LNCAP (cell line): ENCODE measurements at regions not wholly inside any gene's neighbourhood (a gene's known extent, or its start where the extent isn't known, plus 50 kb on each side); places are given as distances from the start of the nearest gene placed in this dataset.

Experiments used
- CTCF ChIP-seq: fragments of 450-650 bp; IDR thresholded peaks from 2 replicates; pipeline ENCODE4 v1.5.1; 2017; ENCODE audit warnings: mild to moderate bottlenecking

- TF ChIP-seq CTCF, result no peak
These were observed 161.6 kb upstream of the NWD2 start for GRCh38 chr4:37082912-37083311.

- no peak for TF ChIP-seq CTCF
These were observed 148.6 kb upstream of the NWD2 start for GRCh38 chr4:37095925-37096324.

GRCh38 chr4:37101182-37101581 is 143.4 kb upstream of the NWD2 start:
- TF ChIP-seq CTCF, result no peak

GRCh38 chr4:37101686-37102085 is 142.9 kb upstream of the NWD2 start:
- no peak for TF ChIP-seq CTCF

DNA sequence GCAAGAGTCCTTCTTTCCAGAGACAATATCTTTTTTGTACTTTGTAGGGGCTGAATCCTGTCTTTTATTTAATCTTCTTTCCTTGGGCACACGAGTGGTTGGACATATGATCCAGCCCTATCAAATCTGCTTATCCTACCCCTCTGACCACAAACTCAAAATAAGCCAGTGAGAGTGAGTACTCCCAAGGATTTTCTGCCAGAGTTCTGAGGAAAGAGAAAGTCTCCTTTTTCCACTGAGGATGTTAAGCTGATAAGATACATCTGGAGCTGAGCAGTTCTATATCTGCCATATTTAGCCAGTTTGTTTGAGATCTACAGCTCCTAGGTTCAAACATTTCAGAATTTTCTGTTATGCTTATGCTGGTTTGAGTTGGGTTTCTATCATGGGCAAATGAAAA is 134.8 kb upstream of the NWD2 start:
- no peak for TF ChIP-seq CTCF

DNA sequence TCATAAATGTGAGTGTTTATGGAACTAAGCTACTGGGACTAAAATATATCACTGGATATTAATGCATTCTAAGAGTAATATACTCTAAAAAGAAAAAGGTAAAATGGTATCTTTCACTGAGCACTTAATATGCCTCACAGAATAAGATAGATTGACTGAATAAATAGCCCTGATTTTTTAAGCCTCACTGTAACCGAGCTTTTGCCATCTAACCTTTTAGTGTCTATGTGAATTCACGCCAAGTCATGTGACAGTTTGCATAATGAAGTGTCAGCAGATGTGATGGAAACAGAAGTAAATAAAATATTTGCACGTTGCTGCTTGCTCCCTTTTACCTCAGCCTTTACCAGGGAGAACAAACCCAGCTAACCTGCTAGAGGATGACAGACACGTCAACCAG is 119.7 kb upstream of the NWD2 start:
- no peak for TF ChIP-seq CTCF

DNA sequence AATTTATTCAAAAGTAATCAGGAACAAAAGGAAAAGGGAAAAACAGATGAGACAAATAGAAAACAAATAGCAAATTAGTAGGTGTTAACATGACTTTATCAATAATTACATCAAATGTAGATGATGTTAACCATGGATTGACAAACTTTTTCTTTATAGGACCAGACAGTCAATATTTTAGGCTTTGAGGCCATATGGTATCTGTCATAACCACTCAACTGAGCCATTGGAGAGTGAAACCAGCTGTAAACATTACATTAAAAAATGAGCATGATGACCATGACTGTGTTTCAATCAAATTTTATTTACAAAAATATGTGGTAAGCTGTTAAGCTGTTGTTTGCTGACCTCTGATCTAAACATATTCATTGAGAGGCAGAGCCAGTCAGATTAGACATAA is 118.5 kb upstream of the NWD2 start:
- no peak for TF ChIP-seq CTCF

- TF ChIP-seq CTCF, result no peak
These were observed 114.1 kb upstream of the NWD2 start for GRCh38 chr4:37130465-37130864.
